KMS-11 (cell line): ENCODE measurements at regions not wholly inside any gene's neighbourhood (a gene's known extent, or its start where the extent isn't known, plus 50 kb on each side); places are given as distances from the start of the nearest gene placed in this dataset.

ENCODE experiments used
- H2AFZ ChIP-seq: fragments of 200-600 bp; sonication (generic); 2 replicates; pipeline ENCODE4 v1.6.1; 2016; ENCODE audit warnings: antibody characterized with exemption, mixed run types, low read depth
- H3K27ac ChIP-seq: fragments of 200-600 bp; sonication (generic); 2 replicates; pipeline ENCODE4 v1.6.1; 2016; ENCODE audit warnings: mild to moderate bottlenecking, mixed run types
- H3K27me3 ChIP-seq: fragments of 200-600 bp; sonication (generic); 2 replicates; pipeline ENCODE4 v1.6.1; 2017; ENCODE audit warnings: mild to moderate bottlenecking, low read depth, mixed run types, moderate library complexity; ENCODE audit not compliant: insufficient read depth
- H3K36me3 ChIP-seq: fragments of 200-600 bp; sonication (generic); 2 replicates; pipeline ENCODE4 v1.6.1; 2017; ENCODE audit warnings: mild to moderate bottlenecking, mixed run types; ENCODE audit not compliant: insufficient read depth
- H3K4me1 ChIP-seq: fragments of 200-600 bp; sonication (generic); 2 replicates; pipeline ENCODE4 v1.6.1; 2016; ENCODE audit warnings: mild to moderate bottlenecking, low read depth, mixed run types; ENCODE audit not compliant: poor library complexity, severe bottlenecking
- H3K4me2 ChIP-seq: fragments of 200-600 bp; sonication (generic); 2 replicates; pipeline ENCODE4 v1.7.0; 2016; ENCODE audit warnings: mild to moderate bottlenecking, mixed run types
- H3K4me3 ChIP-seq: fragments of 200-600 bp; sonication (generic); IDR thresholded peaks from 2 replicates; pipeline ENCODE4 v1.6.1; 2017; ENCODE audit warnings: low read depth, low read length, mixed read lengths; ENCODE audit not compliant: insufficient read depth
- H3K79me2 ChIP-seq: fragments of 200-600 bp; sonication (generic); 2 replicates; pipeline ENCODE4 v1.6.1; 2016; ENCODE audit warnings: low read depth, mixed run types; ENCODE audit not compliant: insufficient read depth
- H3K9ac ChIP-seq: fragments of 200-600 bp; sonication (generic); 2 replicates; pipeline ENCODE4 v1.6.1; 2016; ENCODE audit warnings: mild to moderate bottlenecking, mixed run types
- H4K20me1 ChIP-seq: fragments of 200-600 bp; sonication (generic); 2 replicates; pipeline ENCODE4 v1.6.1; 2016; ENCODE audit warnings: mild to moderate bottlenecking, mixed run types; ENCODE audit not compliant: insufficient read depth
- TF ChIP-seq, protein P1 (sequence below): fragments of 200-600 bp; sonication (generic); conservative IDR thresholded peaks from 2 replicates; pipeline ENCODE4 v1.6.1; 2017; ENCODE audit warnings: low read depth, mild to moderate bottlenecking, antibody characterized with exemption, low read length, moderate library complexity, mixed read lengths

DNA sequence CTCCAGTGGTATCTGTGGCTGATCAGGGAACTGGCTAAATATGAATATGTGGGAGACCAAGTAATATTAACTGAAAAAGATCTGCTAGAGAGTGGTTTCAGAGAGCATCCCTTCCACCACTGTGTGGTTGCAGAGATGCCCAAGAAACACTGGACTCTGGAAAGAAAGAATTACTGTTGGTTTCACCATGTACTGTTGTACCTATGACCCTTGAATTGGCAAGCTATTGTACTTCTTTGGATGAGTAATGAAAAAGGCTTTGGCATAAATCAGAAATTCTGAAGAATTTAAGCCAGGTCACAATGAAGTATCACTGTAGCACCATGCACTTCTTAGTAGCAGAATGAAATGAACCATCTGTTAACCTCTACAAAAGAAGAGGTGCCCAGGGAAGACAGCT is 134.4 kb upstream of the INTU start:
- H3K27ac ChIP-seq = no peak overlapping the region
- TF ChIP-seq, protein P1, sequence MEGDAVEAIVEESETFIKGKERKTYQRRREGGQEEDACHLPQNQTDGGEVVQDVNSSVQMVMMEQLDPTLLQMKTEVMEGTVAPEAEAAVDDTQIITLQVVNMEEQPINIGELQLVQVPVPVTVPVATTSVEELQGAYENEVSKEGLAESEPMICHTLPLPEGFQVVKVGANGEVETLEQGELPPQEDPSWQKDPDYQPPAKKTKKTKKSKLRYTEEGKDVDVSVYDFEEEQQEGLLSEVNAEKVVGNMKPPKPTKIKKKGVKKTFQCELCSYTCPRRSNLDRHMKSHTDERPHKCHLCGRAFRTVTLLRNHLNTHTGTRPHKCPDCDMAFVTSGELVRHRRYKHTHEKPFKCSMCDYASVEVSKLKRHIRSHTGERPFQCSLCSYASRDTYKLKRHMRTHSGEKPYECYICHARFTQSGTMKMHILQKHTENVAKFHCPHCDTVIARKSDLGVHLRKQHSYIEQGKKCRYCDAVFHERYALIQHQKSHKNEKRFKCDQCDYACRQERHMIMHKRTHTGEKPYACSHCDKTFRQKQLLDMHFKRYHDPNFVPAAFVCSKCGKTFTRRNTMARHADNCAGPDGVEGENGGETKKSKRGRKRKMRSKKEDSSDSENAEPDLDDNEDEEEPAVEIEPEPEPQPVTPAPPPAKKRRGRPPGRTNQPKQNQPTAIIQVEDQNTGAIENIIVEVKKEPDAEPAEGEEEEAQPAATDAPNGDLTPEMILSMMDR = no peak

DNA sequence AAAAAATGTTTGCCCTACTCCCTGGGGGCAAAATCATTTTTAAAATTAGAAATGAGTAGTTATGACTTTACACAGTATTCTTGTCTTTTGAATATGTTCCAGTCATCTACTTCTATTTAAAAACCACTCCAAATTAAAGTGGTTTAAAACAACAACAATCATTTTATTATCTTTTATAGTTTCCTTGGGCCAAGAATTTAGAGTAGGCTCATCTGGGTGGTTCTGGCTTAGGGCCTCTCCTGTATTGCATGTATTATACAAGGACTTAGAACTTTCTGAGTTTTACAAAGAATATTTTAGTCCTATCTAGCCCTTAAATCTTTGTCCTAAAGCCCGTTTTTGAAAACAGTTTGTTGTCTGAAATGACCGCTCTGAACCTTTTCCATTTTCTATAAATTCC is 132.5 kb upstream of the INTU start:
- no peaks in the 10 kb centered on the region for H3K27me3 ChIP-seq
- H3K4me3 ChIP-seq = no peak overlapping the region
- no peak overlapping the region for H2AFZ ChIP-seq
- no peak overlapping the region for H3K9ac ChIP-seq
- H4K20me1 ChIP-seq = no peaks in the 10 kb centered on the region
- H3K27ac ChIP-seq = no peak overlapping the region
- no peaks in the 10 kb centered on the region for H3K79me2 ChIP-seq
- TF ChIP-seq, protein P1 = no peak
- H3K36me3 ChIP-seq = no peaks in the 10 kb centered on the region
- H3K4me1 ChIP-seq = no peaks in the 10 kb centered on the region
- H3K4me2 ChIP-seq = no peak overlapping the region

More for the DNA sequence above, 134.4 kb upstream of the INTU start:
- Histone ChIP-seq H3K4me1 (no peaks in the 10 kb centered on the region), H3K36me3 (no peaks in the 10 kb centered on the region), H3K4me3 (no peak overlapping the region), H3K9ac (no peak overlapping the region), H3K4me2 (no peak overlapping the region), H2AFZ (no peak overlapping the region), H3K27me3 (no peaks in the 10 kb centered on the region), H3K79me2 (no peaks in the 10 kb centered on the region), H4K20me1 (no peaks in the 10 kb centered on the region)

DNA sequence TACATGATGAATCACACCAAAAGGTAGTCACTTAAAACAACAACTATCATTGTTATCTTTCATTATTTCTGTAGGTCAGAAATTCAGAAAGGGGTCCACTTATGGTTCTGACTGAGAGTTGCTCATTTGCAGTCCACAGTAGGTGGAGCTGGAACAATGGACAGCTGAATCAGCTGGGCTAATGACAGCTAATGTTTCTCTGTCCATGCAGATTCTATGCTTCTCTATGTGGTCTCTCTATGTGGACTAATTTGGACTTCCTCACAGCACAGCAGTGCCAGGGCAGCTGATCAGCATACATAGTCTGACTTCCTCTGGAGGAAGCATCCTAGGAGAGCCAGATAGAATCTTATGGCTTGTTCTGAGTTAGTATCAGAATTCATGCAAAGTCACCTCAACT is 131.7 kb upstream of the INTU start:
- Histone ChIP-seq H3K4me3 (no peak overlapping the region), H3K27me3 (no peaks in the 10 kb centered on the region), H2AFZ (no peak overlapping the region), H3K4me1 (no peaks in the 10 kb centered on the region), H3K9ac (no peak overlapping the region), H4K20me1 (no peaks in the 10 kb centered on the region), H3K27ac (no peak overlapping the region), H3K4me2 (no peak overlapping the region), H3K36me3 (no peaks in the 10 kb centered on the region), H3K79me2 (no peaks in the 10 kb centered on the region)
- TF ChIP-seq, protein P1 = no peak

DNA sequence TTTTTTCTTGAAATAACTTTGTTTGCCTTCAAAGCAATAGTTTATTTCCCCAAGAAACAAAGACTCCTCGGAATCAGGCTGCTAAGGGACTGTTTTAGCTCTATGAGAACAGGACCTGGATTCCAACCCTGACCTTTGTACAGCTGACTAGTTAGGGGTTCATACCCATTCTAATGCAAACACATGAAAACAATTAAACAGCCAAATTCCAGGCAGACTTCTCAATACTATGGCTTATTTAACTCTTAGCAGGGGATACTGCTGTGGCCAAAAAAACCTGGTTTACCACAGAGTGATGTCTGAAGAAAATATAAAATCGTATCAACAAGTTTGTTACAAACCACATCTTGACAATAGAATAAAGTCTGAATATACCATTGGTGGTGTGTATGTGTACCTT is 129.6 kb upstream of the INTU start:
- Histone ChIP-seq H3K79me2 (no peaks in the 10 kb centered on the region), H3K4me3 (no peak overlapping the region), H3K4me1 (no peaks in the 10 kb centered on the region), H3K9ac (no peak overlapping the region), H3K4me2 (no peak overlapping the region), H3K36me3 (no peaks in the 10 kb centered on the region), H4K20me1 (no peaks in the 10 kb centered on the region), H2AFZ (no peak overlapping the region), H3K27ac (no peak overlapping the region), H3K27me3 (no peaks in the 10 kb centered on the region)
- TF ChIP-seq, protein P1 = no peak
